Astrocyte of the spinal cord (primary cell): ENCODE measurements at regions not wholly inside any gene's neighbourhood (a gene's known extent, or its start where the extent isn't known, plus 50 kb on each side); places are given as distances from the start of the nearest gene placed in this dataset.

Experiments used
- DNase-seq: peaks from one replicate; pipeline ENCODE4 v3.0.0; 2011; ENCODE audit warnings: low read depth, low spot score
- H3K4me3 ChIP-seq: 2 replicates; pipeline ENCODE4 v1.5.1; 2011; ENCODE audit warnings: low read depth, mild to moderate bottlenecking, low read length, moderate library complexity
- in situ Hi-C: cut with HindIII; loops from 2 replicates; pipeline ENCODE4 v1.10.0; 2017; ENCODE audit warnings: low sequenced_read_pairs
- TF ChIP-seq, protein P1 (sequence below): IDR thresholded peaks from 2 replicates; pipeline ENCODE4 v1.5.1; 2012; ENCODE audit warnings: low read depth, mild to moderate bottlenecking, low read length, inconsistent platforms

DNA sequence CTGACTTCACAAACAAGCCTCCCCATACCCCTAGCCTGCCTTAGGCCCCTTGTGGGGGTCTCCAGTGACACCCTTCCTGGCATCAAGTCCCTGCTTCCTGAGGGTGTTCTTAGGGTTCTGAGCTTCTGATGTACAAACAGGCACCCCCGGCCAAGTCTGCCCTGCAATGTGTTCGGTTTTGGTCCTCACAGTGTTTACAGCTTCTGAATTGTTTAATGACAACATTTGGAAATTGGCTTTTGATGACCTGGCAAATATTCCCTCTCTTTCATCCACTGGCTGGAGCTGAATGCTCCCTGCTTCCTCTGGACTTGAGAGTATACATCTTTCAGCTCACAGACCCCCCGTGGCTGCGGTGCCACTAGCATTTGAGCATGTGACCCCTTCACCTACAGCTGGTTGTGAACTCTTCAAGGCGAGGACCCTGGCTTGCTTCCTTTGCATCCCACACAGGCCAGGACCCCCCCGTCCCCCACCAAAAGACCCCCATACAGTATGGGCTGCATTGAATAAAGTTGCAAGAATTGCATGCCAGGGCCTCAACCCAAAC, 180.8 kb downstream of the KATNIP start:
- H3K4me3 ChIP-seq, result no peak overlapping the region
- in situ Hi-C loops, result no loop called here
- TF ChIP-seq, protein P1, sequence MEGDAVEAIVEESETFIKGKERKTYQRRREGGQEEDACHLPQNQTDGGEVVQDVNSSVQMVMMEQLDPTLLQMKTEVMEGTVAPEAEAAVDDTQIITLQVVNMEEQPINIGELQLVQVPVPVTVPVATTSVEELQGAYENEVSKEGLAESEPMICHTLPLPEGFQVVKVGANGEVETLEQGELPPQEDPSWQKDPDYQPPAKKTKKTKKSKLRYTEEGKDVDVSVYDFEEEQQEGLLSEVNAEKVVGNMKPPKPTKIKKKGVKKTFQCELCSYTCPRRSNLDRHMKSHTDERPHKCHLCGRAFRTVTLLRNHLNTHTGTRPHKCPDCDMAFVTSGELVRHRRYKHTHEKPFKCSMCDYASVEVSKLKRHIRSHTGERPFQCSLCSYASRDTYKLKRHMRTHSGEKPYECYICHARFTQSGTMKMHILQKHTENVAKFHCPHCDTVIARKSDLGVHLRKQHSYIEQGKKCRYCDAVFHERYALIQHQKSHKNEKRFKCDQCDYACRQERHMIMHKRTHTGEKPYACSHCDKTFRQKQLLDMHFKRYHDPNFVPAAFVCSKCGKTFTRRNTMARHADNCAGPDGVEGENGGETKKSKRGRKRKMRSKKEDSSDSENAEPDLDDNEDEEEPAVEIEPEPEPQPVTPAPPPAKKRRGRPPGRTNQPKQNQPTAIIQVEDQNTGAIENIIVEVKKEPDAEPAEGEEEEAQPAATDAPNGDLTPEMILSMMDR, result no peak
- DNase-seq, result no peak

DNA sequence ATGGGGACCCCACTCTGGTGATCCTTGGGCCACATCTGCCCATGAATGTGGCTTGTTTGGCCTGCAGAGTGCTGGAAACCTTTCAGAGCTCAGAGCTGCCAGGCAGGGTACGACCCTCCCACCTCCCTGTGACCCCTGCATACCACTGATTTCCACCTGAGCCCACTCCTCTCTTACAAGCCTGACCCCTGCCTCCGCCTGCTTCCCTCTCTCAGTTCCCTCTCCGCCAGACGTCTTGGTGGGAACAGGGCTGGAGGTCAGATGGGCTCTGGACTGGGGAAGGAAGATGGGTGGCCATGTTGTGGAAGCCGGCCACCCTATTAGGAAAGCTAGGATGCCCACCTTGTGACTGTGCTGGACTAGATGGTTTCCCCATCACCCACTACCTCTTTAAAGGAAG, 185.1 kb downstream of the KATNIP start:
- DNase-seq, result no peak
- in situ Hi-C loops, result no loop called here
- TF ChIP-seq, protein P1, result no peak
- no peak overlapping the region for H3K4me3 ChIP-seq

DNA sequence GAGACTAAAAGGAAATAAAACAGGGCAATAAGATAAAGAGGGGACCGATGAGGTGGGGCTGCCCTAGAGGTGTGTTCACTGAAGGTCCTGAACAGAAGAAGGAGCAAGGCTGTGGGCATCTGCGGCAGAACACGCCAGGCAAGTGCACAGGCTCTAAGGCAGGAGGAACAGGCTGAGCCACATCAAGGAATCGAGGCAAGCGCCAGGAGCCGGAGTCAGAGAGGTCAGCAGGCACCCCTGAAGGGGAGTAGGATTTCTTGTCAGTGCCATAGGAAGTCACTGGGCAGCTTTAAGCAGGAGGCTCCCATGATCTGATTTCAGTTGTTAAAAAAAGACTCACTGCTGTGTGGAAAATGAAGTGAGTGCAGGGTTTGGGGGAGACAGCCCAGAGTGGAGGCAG, 186.5 kb downstream of the KATNIP start:
- TF ChIP-seq, protein P1, result no peak
- no peak for DNase-seq
- no peak overlapping the region for H3K4me3 ChIP-seq
- in situ Hi-C loops, result no loop called here

DNA sequence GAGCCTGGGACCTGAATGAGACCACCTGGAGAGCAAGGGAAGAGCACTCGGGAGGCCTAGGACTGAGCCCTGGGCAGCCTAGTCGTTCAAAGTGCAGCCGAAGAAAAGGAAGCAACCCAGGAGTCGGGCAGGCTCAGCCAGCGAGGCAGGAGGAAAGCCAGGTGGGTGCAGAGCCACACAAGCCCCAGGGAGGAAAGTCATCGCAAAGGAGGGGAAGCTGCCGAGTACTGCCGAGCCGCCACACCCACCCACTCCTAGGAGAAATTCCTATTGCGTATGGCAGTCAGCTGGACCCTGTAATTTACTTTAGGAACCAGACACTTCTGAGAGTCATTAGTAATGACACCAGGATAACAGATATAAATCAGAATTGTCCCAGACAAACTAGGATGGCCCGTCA, 187.6 kb downstream of the KATNIP start:
- in situ Hi-C loops, result no loop called here
- TF ChIP-seq, protein P1, result no peak
- no peak overlapping the region for H3K4me3 ChIP-seq
- no peak for DNase-seq
